Type B pancreatic cell (in vitro differentiated cells): ENCODE measurements at regions not wholly inside any gene's neighbourhood (a gene's known extent, or its start where the extent isn't known, plus 50 kb on each side); places are given as distances from the start of the nearest gene placed in this dataset.

Source experiments
- DNase-seq: peaks from one replicate; pipeline ENCODE4 v3.0.0; 2021; ENCODE audit warnings: mixed read lengths; ENCODE audit not compliant: unreplicated experiment; ENCODE audit errors: extremely low spot score
- H3K27ac Mint-ChIP-seq: 2 replicates; pipeline ENCODE4 v1.8.0; 2021; ENCODE audit warnings: mild to moderate bottlenecking, mixed read lengths
- H3K27me3 Mint-ChIP-seq: 2 replicates; pipeline ENCODE4 v1.8.0; 2021; ENCODE audit warnings: mixed read lengths
- H3K36me3 Mint-ChIP-seq: 2 replicates; pipeline ENCODE4 v1.8.0; 2021; ENCODE audit warnings: mixed read lengths
- H3K4me1 Mint-ChIP-seq: one replicate; pipeline ENCODE4 v1.8.0; 2021; ENCODE audit warnings: mixed read lengths; ENCODE audit not compliant: unreplicated experiment
- H3K4me3 Mint-ChIP-seq: 2 replicates; pipeline ENCODE4 v1.8.0; 2021; ENCODE audit warnings: mild to moderate bottlenecking, mixed read lengths
- H3K9me3 Mint-ChIP-seq: 2 replicates; pipeline ENCODE4 v1.8.0; 2021; ENCODE audit warnings: mixed read lengths
- TF ChIP-seq, protein P1 (sequence below): fragments of 200-600 bp; sonication (generic); conservative IDR thresholded peaks from 2 replicates; pipeline ENCODE4 v1.5.0; 2021; ENCODE audit warnings: antibody characterized with exemption, mild to moderate bottlenecking

DNA sequence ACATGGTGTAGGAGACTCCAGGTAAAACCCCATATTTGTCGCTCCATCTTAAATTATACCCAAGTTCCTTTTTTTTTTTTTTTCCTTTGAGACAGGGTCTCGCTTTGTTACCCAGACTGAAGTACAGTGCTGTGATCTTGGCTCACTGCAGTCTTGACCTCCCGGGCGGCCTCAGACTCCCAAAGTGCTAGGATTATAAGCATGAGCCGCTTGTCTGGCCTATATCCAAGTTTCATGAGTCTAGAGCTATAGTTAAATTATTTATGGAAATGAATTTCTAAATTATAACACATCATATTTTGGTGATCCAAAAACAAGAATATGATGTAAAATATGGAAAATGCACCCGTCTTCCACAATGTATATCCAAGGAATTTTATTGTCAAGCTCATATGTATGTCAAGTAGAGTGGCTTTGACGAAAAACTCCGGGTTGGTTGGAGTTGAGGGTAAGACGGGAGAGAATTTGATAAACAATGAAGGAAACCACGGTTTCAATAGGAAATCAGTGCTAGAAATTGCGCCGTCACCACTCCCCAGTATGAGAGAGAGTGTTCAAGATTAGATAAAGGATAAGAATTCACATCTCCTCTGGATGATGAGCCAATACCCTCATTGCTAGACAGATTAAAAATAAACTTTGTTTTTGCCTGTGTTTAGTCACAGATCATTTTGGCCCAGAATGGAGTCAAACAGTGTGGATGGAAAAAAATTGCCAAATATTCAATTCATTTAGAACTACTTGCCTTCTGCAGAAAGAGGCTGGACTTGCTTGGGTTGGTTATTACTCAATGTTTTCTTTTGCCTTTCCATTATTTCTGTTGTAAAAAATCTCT lies 209.2 kb upstream of the NR2F2 start:
- Mint-ChIP-seq H3K4me3 (no peak overlapping the region), H3K27me3 (no peaks in the 10 kb centered on the region), H3K4me1 (peaks cover 24% of the 10 kb centered on the region), H3K27ac (peak overlapping the region; percentile 88), H3K9me3 (peaks cover 5% of the 10 kb centered on the region), H3K36me3 (peaks cover 7% of the 10 kb centered on the region)
- no peak for DNase-seq
- TF ChIP-seq, protein P1, sequence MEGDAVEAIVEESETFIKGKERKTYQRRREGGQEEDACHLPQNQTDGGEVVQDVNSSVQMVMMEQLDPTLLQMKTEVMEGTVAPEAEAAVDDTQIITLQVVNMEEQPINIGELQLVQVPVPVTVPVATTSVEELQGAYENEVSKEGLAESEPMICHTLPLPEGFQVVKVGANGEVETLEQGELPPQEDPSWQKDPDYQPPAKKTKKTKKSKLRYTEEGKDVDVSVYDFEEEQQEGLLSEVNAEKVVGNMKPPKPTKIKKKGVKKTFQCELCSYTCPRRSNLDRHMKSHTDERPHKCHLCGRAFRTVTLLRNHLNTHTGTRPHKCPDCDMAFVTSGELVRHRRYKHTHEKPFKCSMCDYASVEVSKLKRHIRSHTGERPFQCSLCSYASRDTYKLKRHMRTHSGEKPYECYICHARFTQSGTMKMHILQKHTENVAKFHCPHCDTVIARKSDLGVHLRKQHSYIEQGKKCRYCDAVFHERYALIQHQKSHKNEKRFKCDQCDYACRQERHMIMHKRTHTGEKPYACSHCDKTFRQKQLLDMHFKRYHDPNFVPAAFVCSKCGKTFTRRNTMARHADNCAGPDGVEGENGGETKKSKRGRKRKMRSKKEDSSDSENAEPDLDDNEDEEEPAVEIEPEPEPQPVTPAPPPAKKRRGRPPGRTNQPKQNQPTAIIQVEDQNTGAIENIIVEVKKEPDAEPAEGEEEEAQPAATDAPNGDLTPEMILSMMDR = no peak

DNA sequence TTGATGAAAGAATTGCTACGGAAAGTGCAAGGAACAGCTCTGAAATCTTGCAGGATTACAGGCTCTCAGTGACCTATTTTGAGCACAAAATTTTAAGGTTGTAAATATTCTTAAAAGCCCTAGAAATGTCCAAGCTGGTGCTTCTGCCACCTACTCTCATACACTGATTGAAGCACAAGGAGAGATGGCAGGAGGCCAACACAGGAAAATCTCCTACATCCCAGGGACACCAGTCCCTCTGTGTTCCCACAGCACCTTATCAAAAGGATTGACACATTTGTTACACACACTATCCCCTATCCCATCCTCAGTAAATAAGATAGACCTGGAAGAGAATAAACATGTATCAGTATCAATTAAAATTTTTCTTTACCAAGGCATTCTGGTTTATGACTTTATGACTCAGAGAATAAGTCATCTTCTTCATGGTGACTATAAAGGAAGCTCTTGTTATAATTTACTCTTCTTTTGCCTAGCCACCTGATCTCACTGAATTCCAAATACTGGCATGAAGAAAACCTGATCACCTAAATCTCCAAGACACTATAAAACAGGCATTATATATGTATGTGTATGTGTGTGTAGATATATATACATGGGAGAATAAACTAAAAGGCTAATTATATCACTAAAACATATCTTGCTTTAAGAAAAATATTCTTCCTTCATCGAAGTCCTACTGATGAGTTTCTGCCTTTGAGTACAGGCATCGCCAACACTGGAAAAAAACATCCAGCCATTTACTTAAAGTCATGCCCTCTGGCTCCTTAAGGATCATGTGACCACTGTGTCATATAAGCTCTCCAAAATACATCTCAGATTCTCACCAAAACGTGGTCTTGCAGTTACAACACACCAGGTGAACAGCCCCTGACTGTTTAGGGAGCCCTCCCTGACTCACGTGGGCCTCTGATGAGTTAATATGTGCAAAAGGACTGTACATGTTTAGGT lies 208.1 kb upstream of the NR2F2 start:
- Mint-ChIP-seq H3K27me3 (no peaks in the 10 kb centered on the region), H3K9me3 (peaks cover 5% of the 10 kb centered on the region), H3K36me3 (peaks cover 8% of the 10 kb centered on the region), H3K4me3 (no peak overlapping the region), H3K4me1 (peaks cover 24% of the 10 kb centered on the region), H3K27ac (peak overlapping the region; percentile 88)
- TF ChIP-seq, protein P1 = no peak
- no peak for DNase-seq

DNA sequence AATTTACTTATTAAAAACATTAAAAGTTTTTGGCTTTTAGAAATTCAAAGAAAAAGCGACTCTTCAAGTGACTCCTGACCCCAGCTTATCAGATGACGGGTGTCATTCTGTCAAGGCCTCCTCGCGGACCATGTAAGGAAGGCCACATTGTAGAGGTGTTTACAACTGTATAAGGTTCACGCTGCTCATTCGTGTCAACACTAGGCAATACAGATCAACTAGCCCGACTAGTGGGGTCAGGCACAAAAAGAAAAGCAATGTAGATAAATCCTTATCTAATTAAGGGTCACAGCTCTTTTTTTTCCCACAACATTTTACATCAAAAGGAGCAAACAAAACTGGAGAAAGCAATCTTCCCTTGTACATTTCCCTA lies 207.5 kb upstream of the NR2F2 start:
- H3K27ac Mint-ChIP-seq = peak overlapping the region; percentile 88

DNA sequence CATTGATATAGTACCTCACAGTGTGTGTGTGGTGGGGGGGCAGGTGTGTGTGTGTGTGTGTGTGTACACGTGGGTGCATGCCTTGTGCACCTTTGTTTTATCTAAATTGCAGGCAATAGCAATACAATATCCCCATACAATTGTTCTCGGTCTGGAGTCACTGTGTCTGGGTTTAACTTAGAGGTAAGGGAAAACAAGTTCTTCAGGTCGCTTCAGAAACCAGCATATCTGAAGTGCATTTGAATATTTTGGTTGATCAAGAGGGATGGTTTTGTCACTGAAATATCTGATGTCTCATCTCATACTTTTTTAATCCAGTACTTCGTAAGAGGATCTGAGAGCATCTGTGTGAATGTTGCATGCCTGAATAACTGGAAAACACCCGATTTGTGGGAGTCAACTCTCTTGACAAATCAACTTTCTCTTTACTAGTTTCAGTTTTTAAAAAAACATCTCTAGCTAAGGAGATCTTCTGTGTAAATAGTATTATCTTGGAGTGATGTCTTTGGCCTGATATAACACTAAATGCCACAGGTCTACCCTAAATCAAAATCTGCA lies 206.8 kb upstream of the NR2F2 start:
- peaks cover 5% of the 10 kb centered on the region for H3K9me3 Mint-ChIP-seq
- peak overlapping the region; percentile 88 for H3K27ac Mint-ChIP-seq
- H3K27me3 Mint-ChIP-seq = no peaks in the 10 kb centered on the region
- TF ChIP-seq, protein P1 = no peak
- DNase-seq = no peak
- peaks cover 24% of the 10 kb centered on the region for H3K4me1 Mint-ChIP-seq
- H3K4me3 Mint-ChIP-seq = peak overlapping the region; percentile 67
- H3K36me3 Mint-ChIP-seq = peaks cover 7% of the 10 kb centered on the region

More for the DNA sequence above, 207.5 kb upstream of the NR2F2 start:
- Mint-ChIP-seq H3K4me1 (peaks cover 24% of the 10 kb centered on the region), H3K36me3 (peaks cover 7% of the 10 kb centered on the region), H3K4me3 (no peak overlapping the region), H3K9me3 (peaks cover 5% of the 10 kb centered on the region), H3K27me3 (no peaks in the 10 kb centered on the region)
- TF ChIP-seq, protein P1 = no peak
- no peak for DNase-seq

DNA sequence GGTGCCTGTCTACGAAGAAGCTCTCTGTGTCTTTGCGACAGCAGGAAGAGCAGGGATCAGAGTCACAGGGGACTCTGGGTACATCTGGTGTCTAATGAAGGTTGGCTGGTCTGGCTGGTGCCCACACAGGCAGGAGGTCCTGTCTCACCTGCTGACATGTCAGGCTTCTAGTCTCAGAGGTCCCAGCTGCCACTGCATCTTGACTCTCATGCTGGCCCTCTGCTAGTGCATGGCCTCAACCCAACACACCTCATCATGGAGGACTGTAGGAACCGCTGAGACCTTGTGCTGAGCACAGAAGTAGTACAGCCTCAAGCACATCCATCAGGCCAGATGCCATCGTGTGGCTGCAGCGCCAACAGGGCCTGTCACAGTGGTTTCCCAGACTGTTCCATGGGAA lies 206.1 kb upstream of the NR2F2 start:
- Mint-ChIP-seq H3K36me3 (peaks cover 7% of the 10 kb centered on the region), H3K4me3 (no peak overlapping the region), H3K4me1 (peaks cover 24% of the 10 kb centered on the region), H3K27me3 (no peaks in the 10 kb centered on the region), H3K27ac (peak overlapping the region; percentile 88), H3K9me3 (peaks cover 5% of the 10 kb centered on the region)
- DNase-seq = no peak
- TF ChIP-seq, protein P1 = no peak
